Left kidney (tissue), 1 donor: ENCODE measurements at regions not wholly inside any gene's neighbourhood (a gene's known extent, or its start where the extent isn't known, plus 50 kb on each side); places are given as distances from the start of the nearest gene placed in this dataset.
"Not testable (repeated sequence)": the region's sequence is repeated elsewhere in the genome, so short reads cannot be mapped to it uniquely, and the experiment has no call there.

Experiments used
- DNase-seq: peaks from one replicate; pipeline ENCODE4 v3.0.0-alpha.2; 2013

- DNase-seq = no peak
Observed at GRCh38 chr18:65671621-65672415, 79.0 kb upstream of the CDH7 start.

GRCh38 chr18:65670145-65670544 lies 80.7 kb upstream of the CDH7 start:
- DNase-seq = not testable (repeated sequence)

- DNase-seq = no peak
Observed at GRCh38 chr18:65661391-65661790, 89.4 kb upstream of the CDH7 start.

GRCh38 chr18:65659912-65660311 lies 90.9 kb upstream of the CDH7 start:
- DNase-seq = no peak

- DNase-seq = no peak
Observed at GRCh38 chr18:65659312-65659711, 91.5 kb upstream of the CDH7 start.

- DNase-seq = no peak
Observed at GRCh38 chr18:65651192-65651591, 99.6 kb upstream of the CDH7 start.

GRCh38 chr18:65632236-65632635 lies 118.6 kb upstream of the CDH7 start:
- no peak for DNase-seq

GRCh38 chr18:65631766-65632165 lies 119.0 kb upstream of the CDH7 start:
- peak; percentile 1 for DNase-seq

GRCh38 chr18:65628390-65628789 lies 122.4 kb upstream of the CDH7 start:
- no peak for DNase-seq

- DNase-seq = peak; percentile 20
Observed at GRCh38 chr18:65623676-65624075, 127.1 kb upstream of the CDH7 start.

GRCh38 chr18:65622436-65622835 lies 128.4 kb upstream of the CDH7 start:
- no peak for DNase-seq

- no peak for DNase-seq
Observed at GRCh38 chr18:65620076-65620696, 130.6 kb upstream of the CDH7 start.

- no peak for DNase-seq
Observed at GRCh38 chr18:65610939-65611338, 139.9 kb upstream of the CDH7 start.

- DNase-seq = no peak
Observed at GRCh38 chr18:65608471-65608870, 142.3 kb upstream of the CDH7 start.

- no peak for DNase-seq
Observed at GRCh38 chr18:65607161-65607560, 143.7 kb upstream of the CDH7 start.

- no peak for DNase-seq
Observed at GRCh38 chr18:65606551-65607130, 144.2 kb upstream of the CDH7 start.

- DNase-seq = not testable (repeated sequence)
Observed at GRCh38 chr18:65605352-65605751, 145.5 kb upstream of the CDH7 start.

- DNase-seq = no peak
Observed at GRCh38 chr18:65601775-65602174, 149.0 kb upstream of the CDH7 start.

GRCh38 chr18:65592435-65592834 lies 158.4 kb upstream of the CDH7 start:
- no peak for DNase-seq

- no peak for DNase-seq
Observed at GRCh38 chr18:65587491-65587890, 163.3 kb upstream of the CDH7 start.

- DNase-seq = not testable (repeated sequence)
Observed at GRCh38 chr18:65582094-65582493, 168.7 kb upstream of the CDH7 start.

GRCh38 chr18:65568866-65569265 lies 181.9 kb upstream of the CDH7 start:
- DNase-seq = no peak

GRCh38 chr18:65567372-65567771 lies 183.4 kb upstream of the CDH7 start:
- DNase-seq = peak; percentile 30

GRCh38 chr18:65548316-65548715 lies 202.5 kb upstream of the CDH7 start:
- DNase-seq = no peak
